Dendritic cell treated with granulocyte-macrophage colony-stimulating factor and Interleukin-4, amounts not matched to agents 40 ng/mL and 50 ng/mL, for 4 days (primary cell): ENCODE measurements at regions not wholly inside any gene's neighbourhood (a gene's known extent, or its start where the extent isn't known, plus 50 kb on each side); places are given as distances from the start of the nearest gene placed in this dataset.

Experiments
- H3K27ac Mint-ChIP-seq: one replicate; pipeline ENCODE4 v1.8.0; 2022; ENCODE audit warnings: mild to moderate bottlenecking, mixed read lengths
- H3K27me3 Mint-ChIP-seq: one replicate; pipeline ENCODE4 v1.8.0; 2022; ENCODE audit warnings: mild to moderate bottlenecking, mixed read lengths
- H3K36me3 Mint-ChIP-seq: one replicate; pipeline ENCODE4 v1.8.0; 2022; ENCODE audit warnings: low read depth, mixed read lengths
- H3K4me1 Mint-ChIP-seq: one replicate; pipeline ENCODE4 v1.8.0; 2022; ENCODE audit warnings: low read depth, mixed read lengths
- H3K4me3 Mint-ChIP-seq: one replicate; pipeline ENCODE4 v1.8.0; 2022; ENCODE audit warnings: mild to moderate bottlenecking, moderate library complexity, mixed read lengths
- H3K9me3 Mint-ChIP-seq: one replicate; pipeline ENCODE4 v1.8.0; 2022; ENCODE audit warnings: mixed read lengths
- intact Hi-C: fragments of 100-400 bp; cut with micrococcal nuclease; formaldehyde crosslinking; loops from one replicate; pipeline ENCODE4 v1.15.0; 2022

- Mint-ChIP-seq H3K27me3 (no peaks in the 10 kb centered on the region), H3K9me3 (peaks cover 19% of the 10 kb centered on the region), H3K4me1 (peaks cover 63% of the 10 kb centered on the region), H3K36me3 (no peaks in the 10 kb centered on the region), H3K4me3 (peak overlapping the region; percentile 34), H3K27ac (peak overlapping the region; percentile 87)
- intact Hi-C loops: loop anchor here (5.0 kb wide), 1 partner anchor 115 kb away; no protein-coding TSS in a partner anchor
These were observed 262.8 kb downstream of the ZEB1 start for GRCh38 chr10:31581741-31582323.

GRCh38 chr10:31580646-31581045, 261.6 kb downstream of the ZEB1 start:
- intact Hi-C loops: loop anchor here (5.0 kb wide), 1 partner anchor 117 kb away; no protein-coding TSS in a partner anchor
- peaks cover 28% of the 10 kb centered on the region for H3K9me3 Mint-ChIP-seq
- H3K4me1 Mint-ChIP-seq: peaks cover 60% of the 10 kb centered on the region
- H3K4me3 Mint-ChIP-seq: no peak overlapping the region
- H3K36me3 Mint-ChIP-seq: no peaks in the 10 kb centered on the region
- peak overlapping the region; percentile 25 for H3K27ac Mint-ChIP-seq
- no peaks in the 10 kb centered on the region for H3K27me3 Mint-ChIP-seq
